GM19035 (cell line): ENCODE measurements at regions not wholly inside any gene's neighbourhood (a gene's known extent, or its start where the extent isn't known, plus 50 kb on each side); places are given as distances from the start of the nearest gene placed in this dataset.
"Not testable (repeated sequence)": the region's sequence is repeated elsewhere in the genome, so short reads cannot be mapped to it uniquely, and the experiment has no call there.

Experiments used
- ATAC-seq: cut with Tn5 transposase; IDR thresholded peaks from one replicate; pipeline ENCODE4 v1.9.1; 2021; ENCODE audit not compliant: unreplicated experiment

GRCh38 chr18:29449424-29449823 is 1272.5 kb upstream of the CDH2 start:
- no peak for ATAC-seq

- no peak for ATAC-seq
Observed at GRCh38 chr18:29439398-29439797, 1262.5 kb upstream of the CDH2 start.

- ATAC-seq = no peak
Observed at GRCh38 chr18:29436459-29436858, 1259.5 kb upstream of the CDH2 start.

- no peak for ATAC-seq
Observed at GRCh38 chr18:29434650-29435049, 1257.7 kb upstream of the CDH2 start.

- ATAC-seq = no peak
Observed at GRCh38 chr18:29430416-29430815, 1253.5 kb upstream of the CDH2 start.

- ATAC-seq = no peak
Observed at GRCh38 chr18:29418136-29418535, 1241.2 kb upstream of the CDH2 start.

GRCh38 chr18:29406996-29407395 is 1230.1 kb upstream of the CDH2 start:
- no peak for ATAC-seq

GRCh38 chr18:29397536-29397935 is 1220.6 kb upstream of the CDH2 start:
- no peak for ATAC-seq

GRCh38 chr18:29383311-29384273 is 1206.7 kb upstream of the CDH2 start:
- peak; percentile 69 for ATAC-seq

- no peak for ATAC-seq
Observed at GRCh38 chr18:29378651-29379136, 1201.8 kb upstream of the CDH2 start.

- no peak for ATAC-seq
Observed at GRCh38 chr18:29377346-29377745, 1200.4 kb upstream of the CDH2 start.

- no peak for ATAC-seq
Observed at GRCh38 chr18:29373000-29373399, 1196.1 kb upstream of the CDH2 start.

- no peak for ATAC-seq
Observed at GRCh38 chr18:29361843-29362242, 1184.9 kb upstream of the CDH2 start.

- not testable (repeated sequence) for ATAC-seq
Observed at GRCh38 chr18:29360659-29361058, 1183.7 kb upstream of the CDH2 start.

- ATAC-seq = not testable (repeated sequence)
Observed at GRCh38 chr18:29359222-29359621, 1182.3 kb upstream of the CDH2 start.

- no peak for ATAC-seq
Observed at GRCh38 chr18:29351171-29351570, 1174.2 kb upstream of the CDH2 start.

- no peak for ATAC-seq
Observed at GRCh38 chr18:29328932-29329331, 1152.0 kb upstream of the CDH2 start.

- no peak for ATAC-seq
Observed at GRCh38 chr18:29326214-29326613, 1149.3 kb upstream of the CDH2 start.

- no peak for ATAC-seq
Observed at GRCh38 chr18:29321561-29321960, 1144.6 kb upstream of the CDH2 start.

GRCh38 chr18:29313312-29313711 is 1136.4 kb upstream of the CDH2 start:
- ATAC-seq = no peak

GRCh38 chr18:29311580-29311979 is 1134.7 kb upstream of the CDH2 start:
- no peak for ATAC-seq

- ATAC-seq = no peak
Observed at GRCh38 chr18:29309366-29309765, 1132.4 kb upstream of the CDH2 start.

- ATAC-seq = no peak
Observed at GRCh38 chr18:29307982-29308381, 1131.1 kb upstream of the CDH2 start.
